ENCODE measurements at regions not wholly inside any gene's neighbourhood (a gene's known extent, or its start where the extent isn't known, plus 50 kb on each side); places are given as distances from the start of the nearest gene placed in this dataset.
A peak's percentile ranks its signal among the peaks of the same experiment; 100 is the strongest.

GRCh38 chr10:6919077-6919476 is 339.0 kb upstream of the PRKCQ start:
- DNase-seq = no peak

DNA sequence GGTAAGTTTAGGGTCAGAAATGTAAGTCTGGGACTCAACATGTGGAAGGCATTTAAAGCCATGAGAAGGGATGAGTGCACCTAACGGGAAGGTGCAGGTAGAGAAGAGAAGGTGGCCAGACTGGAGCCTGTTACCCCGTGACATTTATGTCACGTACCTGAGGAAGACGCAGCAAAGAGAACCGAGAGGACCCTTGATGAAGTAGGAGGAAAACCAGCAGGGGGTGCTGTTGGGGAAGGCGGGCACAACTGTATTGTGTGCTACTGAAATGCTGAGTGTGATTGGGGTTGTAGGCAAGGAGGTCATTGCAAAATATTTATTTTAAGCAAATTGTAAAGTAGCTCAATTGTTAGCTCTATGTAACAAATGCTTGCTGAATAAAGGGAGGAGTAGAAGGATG is 338.2 kb upstream of the PRKCQ start:
- peak; percentile 81 for DNase-seq

GRCh38 chr10:6917125-6917524 is 337.0 kb upstream of the PRKCQ start:
- no peak for DNase-seq

GRCh38 chr10:6916601-6917000 is 336.5 kb upstream of the PRKCQ start:
- no peak for DNase-seq

GRCh38 chr10:6915307-6915706 is 335.2 kb upstream of the PRKCQ start:
- DNase-seq = no peak

GRCh38 chr10:6912929-6913328 is 332.9 kb upstream of the PRKCQ start:
- DNase-seq = no peak

GRCh38 chr10:6912424-6912823 is 332.3 kb upstream of the PRKCQ start:
- DNase-seq = peak; percentile 12

GRCh38 chr10:6912021-6912420 is 331.9 kb upstream of the PRKCQ start:
- no peak for DNase-seq

DNA sequence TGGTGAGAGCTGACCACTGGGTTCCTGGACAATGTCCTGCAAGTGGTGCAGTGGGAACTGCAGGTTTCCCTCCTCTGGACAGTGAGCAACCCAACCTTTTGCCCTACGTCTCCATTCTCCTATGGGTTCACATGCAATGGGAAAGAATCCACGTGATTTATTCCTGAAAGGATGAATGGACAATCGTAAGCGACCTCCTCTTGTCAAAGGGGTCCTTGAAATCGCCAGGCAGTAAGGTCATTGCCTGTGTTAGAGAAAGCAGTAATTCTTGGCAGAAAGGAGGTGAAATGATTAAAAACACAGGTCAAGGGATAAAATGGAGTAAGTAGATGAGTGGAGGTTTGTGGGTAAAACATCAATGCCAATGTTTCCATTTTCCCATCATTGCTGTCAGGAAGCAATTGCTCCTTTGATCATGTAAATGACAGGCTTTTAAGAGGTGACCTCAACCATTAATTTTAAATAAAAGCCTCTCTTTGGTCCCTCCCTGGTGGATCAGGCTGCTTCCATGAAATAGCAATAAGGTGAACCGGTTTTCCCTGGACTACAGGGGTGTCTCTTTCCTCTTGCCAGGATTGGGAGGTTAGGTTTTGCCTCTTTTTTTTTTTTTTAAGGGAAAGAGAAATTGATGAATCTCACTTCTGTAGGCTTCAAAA is 330.0 kb upstream of the PRKCQ start:
- DNase-seq = no peak

DNA sequence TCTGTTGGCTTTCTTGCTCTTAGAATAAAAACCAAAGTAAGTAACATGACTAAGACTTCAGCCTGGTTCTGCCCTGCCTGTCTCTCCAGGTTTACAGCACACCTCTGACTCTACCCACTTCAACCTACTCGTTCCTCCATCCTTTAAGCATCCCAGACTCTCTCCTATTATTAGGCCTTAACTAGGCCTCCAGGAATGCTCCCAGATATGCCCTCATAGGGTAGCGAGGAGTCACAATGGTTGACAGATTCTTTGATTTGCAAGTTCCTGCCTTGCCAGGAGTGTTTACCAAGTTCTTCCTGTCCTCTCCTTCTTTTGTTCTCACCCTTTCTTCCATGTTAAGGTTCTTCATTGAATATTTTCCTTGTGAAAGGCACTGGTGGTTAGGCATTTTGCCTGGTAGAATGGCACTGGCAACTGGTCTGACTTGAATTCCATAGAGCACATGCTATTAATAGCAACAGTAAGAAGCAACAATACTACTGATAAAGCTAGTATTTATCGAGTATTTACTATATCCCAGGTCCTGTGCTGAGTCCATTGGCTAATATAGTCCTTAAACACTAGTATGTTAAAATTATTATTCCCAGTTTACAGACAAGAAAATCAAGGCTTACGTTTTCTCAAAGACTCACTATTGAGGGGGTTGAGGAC is 327.9 kb upstream of the PRKCQ start:
- no peak for DNase-seq

DNA sequence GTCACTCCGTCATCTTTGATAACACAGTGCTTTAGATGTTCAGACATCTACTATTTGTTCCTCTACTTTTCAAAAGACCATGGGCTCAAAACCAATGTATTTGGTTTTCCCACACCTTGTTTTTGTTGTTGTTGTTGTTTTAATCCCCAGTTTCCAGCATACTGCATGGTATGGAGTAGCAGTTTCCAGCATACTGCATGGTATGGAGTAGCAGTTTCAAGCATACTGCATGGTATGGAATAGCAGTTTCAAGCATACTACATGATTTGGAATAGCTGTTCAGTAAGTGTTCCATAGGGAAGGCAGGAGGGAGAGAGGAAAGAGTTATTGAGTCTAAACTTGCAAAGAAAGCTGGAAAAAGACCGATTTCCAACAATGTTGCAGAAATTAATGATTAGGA is 314.3 kb upstream of the PRKCQ start:
- DNase-seq = no peak

DNA sequence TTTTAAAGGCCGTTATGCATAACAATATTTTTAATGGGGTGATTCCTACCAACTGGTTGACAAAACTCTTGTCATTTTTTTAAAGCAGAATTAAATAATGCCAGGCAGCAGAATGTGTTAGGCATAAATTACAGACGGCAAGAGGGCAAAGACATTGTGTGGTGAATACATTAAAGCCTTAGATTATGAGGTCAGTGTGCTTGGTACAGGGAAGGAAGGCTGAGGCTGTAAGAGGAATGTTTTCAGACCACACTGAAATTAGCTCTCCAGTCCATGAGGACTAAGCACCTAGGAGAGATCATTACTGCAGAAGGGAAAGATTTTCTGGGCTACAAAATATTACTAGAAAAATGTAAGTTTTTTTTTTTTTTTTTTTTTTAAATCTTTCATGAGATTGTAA is 312.8 kb upstream of the PRKCQ start:
- no peak for DNase-seq

DNA sequence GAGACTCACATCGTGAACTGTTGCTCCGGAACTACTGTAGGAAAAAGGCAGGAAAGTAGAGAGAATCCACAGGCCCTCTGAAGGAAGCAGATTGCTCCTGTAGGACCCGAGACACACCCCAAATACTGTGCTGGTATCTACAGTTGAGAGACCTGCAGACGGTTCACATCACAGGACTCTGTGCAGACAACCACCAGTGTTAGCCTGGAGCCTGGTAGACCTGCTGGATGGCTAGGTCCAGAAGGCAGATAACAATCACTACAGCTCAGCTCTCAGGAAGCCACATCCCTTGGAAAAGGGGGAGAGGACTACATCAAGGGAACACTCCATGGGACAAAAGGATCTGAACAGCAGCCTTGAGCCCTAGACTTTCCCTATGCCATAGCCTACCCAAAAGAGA is 311.8 kb upstream of the PRKCQ start:
- no peak for DNase-seq

DNA sequence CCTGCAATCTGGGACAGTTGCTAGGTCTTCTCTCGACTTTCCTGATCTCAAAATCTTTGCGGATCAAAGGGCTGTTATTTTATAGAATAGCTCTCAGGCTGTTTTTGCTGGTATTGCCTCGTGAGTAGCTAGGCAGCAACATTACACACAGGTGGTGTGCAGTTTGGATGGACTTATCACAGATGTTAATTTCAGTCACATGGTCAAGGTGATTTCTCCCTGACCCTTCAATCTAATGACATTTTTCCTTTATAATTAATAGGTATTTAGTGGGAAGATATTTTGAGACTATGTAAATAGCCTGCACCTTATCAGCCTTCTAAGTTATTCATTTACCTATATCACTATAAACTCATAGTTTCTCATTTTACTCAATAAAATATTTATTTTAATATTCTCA is 309.6 kb upstream of the PRKCQ start:
- DNase-seq = no peak

- DNase-seq = no peak
Observed at GRCh38 chr10:6888434-6888833, 308.4 kb upstream of the PRKCQ start.

- DNase-seq = no peak
Observed at GRCh38 chr10:6885284-6885683, 305.2 kb upstream of the PRKCQ start.

DNA sequence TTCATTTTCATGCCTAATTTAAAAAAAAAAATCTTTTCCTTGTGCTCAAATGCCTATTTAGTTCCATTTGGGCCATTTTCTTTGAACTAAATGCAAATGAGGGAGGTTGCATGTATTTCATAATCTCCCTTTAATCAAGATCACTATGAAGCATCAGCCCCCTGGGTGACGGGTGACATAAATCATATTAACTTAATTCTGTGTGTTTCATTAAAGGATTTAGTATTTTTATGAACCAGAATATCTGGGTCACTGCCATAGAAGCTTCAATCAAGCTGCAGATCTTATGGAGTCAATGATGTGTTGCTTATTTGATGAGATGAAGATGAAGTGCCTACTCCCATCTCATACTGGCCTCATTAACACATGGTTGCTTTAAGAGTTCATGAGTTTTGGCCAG is 301.9 kb upstream of the PRKCQ start:
- DNase-seq = no peak

- no peak for DNase-seq
Observed at GRCh38 chr10:6877722-6878392, 297.8 kb upstream of the PRKCQ start.

DNA sequence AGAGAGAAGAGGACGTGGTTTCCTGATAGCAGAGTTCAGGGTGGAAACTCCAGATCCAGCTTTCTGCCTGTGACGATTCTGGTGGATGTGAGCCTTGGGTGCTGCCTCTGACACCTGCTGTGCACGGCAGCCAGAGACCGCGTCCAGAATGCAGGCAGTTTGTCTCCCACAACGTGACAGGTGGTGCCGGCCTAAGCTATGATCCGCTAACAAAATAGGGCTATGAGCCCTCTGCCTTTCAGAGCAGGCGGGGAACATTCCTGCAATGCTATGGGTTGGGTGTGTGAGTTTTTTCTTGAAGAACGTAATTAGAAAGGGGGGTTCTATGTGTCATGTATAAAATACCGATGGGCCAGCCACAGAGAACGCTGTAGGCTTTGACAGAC is 297.3 kb upstream of the PRKCQ start:
- DNase-seq = no peak

DNA sequence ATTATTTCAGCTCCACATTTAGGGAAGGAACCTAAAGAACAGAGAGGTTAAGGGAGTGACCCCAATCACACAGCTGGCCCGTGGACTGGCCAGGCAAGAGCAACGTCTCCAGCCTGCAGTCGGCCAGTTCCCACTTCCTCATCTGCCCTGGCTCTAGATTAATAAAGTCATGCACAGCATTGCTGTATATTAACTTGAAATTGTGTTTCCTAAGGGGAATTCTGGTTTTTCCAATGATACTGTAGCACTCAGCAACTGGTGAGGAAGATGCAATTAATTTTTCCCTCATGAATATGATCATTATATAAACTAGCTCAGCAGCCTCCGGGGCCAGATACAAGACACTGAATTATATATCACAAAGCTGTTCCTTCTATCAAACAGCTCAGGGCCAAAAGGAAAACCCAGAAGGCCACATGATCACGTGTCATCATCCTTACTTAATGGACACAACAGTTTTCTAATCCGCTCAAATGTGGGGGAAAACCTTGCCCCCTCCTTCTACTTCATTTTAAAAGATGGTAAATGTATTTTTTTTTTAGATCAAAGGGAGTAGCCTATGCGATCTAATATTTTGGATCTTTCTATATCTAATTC is 295.3 kb upstream of the PRKCQ start:
- no peak for DNase-seq

DNA sequence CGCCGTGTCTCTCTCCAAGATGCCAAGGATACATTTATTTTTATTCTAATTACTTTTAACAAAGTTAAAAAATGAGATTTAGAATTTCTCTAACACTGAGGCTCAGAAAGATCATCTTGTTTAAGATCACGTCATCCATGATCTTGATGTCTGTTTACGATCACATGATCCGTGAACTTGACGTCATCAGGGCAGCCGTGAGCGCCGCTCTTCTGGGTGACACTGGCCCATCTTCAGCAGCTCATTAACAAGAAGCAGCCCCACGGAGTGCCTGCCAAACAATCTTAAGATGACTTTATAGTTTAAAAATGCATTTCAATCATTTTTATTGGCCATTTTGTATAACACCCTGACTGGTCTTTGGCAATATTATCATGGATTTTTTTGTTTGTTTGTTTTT is 291.1 kb upstream of the PRKCQ start:
- no peak for DNase-seq

DNA sequence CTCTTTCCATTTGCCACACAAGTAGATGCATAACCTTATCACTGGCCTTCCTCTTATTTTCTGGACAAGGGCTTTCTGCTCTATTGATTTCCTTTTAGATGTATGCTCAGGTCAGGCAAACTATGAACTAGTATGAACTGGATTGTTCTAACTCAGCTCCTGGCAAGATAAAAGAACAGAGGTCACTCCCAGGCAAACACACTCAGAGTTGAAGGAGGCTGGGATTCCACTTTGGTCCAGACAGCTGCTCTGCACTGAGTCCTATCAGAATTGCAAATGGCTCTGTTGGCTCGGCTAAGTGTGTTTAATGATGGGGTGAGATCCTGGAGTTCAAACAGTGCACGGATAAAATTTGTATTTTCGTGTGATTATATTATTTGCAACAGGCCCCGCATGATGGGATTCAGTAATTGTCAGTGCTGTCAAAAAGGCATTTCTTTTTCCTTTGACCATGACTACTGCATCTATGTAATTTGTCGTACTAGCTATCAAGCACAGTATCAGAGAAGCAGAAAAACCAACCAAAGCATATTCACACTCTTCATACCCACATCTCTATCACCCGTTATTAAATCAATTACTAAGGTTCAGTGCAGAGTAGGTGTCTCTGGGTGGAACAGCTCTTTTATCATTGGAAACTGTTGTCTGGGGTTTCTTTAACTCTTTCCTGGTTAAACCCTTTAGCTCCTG is 288.1 kb upstream of the PRKCQ start:
- no peak for DNase-seq

- DNase-seq = no peak
Observed at GRCh38 chr10:6866757-6867156, 286.7 kb upstream of the PRKCQ start.

DNA sequence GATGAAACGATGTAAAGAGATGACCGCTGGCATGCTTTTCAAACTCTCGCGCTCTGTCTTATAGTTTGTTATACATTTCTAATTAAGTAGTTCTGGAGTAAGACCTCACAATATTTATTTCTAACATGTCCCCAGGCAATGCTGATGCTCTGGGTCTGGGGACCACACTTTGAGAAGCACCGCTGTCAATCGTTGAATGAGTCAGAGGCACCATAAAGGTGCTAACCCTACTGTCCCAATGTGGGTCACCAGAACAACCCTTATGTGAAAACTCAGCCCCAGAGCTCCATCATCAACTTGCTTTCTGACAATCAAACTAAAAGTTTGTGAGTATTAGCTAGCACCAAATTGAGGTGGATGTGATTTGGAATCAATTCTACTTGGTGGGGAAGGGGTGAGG is 284.1 kb upstream of the PRKCQ start:
- DNase-seq = no peak

Data from CD4-positive, alpha-beta T cell treated with Interleukin-6 for 4 hours (primary cell).